Right lobe of liver (tissue), 4 donors: ENCODE measurements at regions not wholly inside any gene's neighbourhood (a gene's known extent, or its start where the extent isn't known, plus 50 kb on each side); places are given as distances from the start of the nearest gene placed in this dataset.

Source experiments
- POLR2A ChIP-seq: fragments of 450-650 bp; IDR thresholded peaks from one replicate; pipeline ENCODE4 v1.6.1; 2017; ENCODE audit warnings: antibody characterized with exemption, mild to moderate bottlenecking
- TF ChIP-seq, protein P1 (sequence below), 4 donors: fragments of 200-600 bp in 3 of 4; fragments of 450-650 bp in 1 of 4; IDR thresholded peaks; one replicate each; pipeline versions ENCODE4 v1.5.1 to v1.8.0; 2016 to 2022; ENCODE audit warnings: antibody characterized with exemption in 4 of 4, mild to moderate bottlenecking in 2 of 4
- donor health status: DM: no; HTN: no; CAD: no.
- donor health status: DM: no; HTN: no; CAD: no.
- donor health status: DM: no; HTN: yes; CAD: no.

DNA sequence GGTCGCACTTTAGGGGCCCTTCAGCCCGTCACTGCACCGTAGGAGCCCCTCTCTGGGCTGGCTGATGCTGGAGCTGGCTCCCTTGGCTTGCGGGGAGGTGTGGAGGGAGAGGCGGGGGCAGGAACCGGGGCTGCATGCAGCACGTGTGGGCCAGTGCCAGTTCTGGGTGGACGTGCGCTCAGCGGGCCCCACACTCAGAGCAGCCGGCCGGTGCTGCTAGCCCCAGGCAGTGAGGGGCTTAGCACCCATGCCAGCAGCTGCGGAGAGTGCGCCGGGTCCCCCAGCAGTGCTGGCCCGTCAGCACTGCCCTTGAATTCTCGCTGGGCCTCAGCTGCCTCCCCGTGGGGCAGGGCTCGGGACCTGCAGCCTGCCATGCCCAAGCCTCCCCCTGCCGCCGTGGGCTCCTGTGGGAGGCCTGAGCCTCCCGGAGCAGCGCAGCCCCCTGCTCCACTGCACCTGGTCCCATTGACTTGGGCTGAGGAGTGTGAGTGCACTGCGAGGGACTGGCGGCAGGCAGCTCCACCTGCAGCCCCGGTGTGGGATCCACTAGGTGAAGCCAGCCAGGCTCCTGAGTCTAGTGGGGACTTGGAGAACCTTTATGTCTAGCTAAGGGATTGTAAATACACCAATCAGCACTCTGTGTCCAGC lies 108.8 kb upstream of the RASGEF1B start:
- no peak for TF ChIP-seq POLR2A
- TF ChIP-seq, protein P1, sequence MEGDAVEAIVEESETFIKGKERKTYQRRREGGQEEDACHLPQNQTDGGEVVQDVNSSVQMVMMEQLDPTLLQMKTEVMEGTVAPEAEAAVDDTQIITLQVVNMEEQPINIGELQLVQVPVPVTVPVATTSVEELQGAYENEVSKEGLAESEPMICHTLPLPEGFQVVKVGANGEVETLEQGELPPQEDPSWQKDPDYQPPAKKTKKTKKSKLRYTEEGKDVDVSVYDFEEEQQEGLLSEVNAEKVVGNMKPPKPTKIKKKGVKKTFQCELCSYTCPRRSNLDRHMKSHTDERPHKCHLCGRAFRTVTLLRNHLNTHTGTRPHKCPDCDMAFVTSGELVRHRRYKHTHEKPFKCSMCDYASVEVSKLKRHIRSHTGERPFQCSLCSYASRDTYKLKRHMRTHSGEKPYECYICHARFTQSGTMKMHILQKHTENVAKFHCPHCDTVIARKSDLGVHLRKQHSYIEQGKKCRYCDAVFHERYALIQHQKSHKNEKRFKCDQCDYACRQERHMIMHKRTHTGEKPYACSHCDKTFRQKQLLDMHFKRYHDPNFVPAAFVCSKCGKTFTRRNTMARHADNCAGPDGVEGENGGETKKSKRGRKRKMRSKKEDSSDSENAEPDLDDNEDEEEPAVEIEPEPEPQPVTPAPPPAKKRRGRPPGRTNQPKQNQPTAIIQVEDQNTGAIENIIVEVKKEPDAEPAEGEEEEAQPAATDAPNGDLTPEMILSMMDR (IDR thresholded peaks at IDR 0.05): no peak
